ENCODE measurements at regions not wholly inside any gene's neighbourhood (a gene's known extent, or its start where the extent isn't known, plus 50 kb on each side); places are given as distances from the start of the nearest gene placed in this dataset.
"Not testable (repeated sequence)": the region's sequence is repeated elsewhere in the genome, so short reads cannot be mapped to it uniquely, and the experiment has no call there.

- POLR2A ChIA-PET = no interaction called here
- DNase-seq (ENCODE audit: extremely low spot score) = no peak
- CTCF ChIA-PET = interaction anchor here (1.3 kb wide), 1 partner anchor 8 kb away, joined by 4 read pairs; no protein-coding TSS in a partner anchor
- TF ChIP-seq CTCF (IDR thresholded peaks at IDR 0.05; ENCODE audit: control extremely low read depth, extremely low read depth, low read depth, missing control alignments) = no peak
Observed at GRCh38 chr3:26236531-26236930, 386.0 kb upstream of the LRRC3B start.

GRCh38 chr3:26237036-26237682, 385.4 kb upstream of the LRRC3B start:
- ChIA-PET CTCF (interaction anchor here (1.0 to 1.3 kb wide), 2 partner anchors 8 to 27 kb away, joined by 3 to 4 read pairs; no protein-coding TSS in a partner anchor), POLR2A (no interaction called here)

GRCh38 chr3:26244586-26244985, 378.0 kb upstream of the LRRC3B start:
- POLR2A ChIA-PET; DNase-seq (ENCODE audit: extremely low spot score); CTCF ChIA-PET: not testable (repeated sequence)

More at GRCh38 chr3:26237036-26237682, 385.4 kb upstream of the LRRC3B start:
- TF ChIP-seq CTCF (IDR thresholded peaks at IDR 0.05; ENCODE audit: control extremely low read depth, extremely low read depth, low read depth, missing control alignments) = no peak
- DNase-seq (ENCODE audit: extremely low spot score) = no peak

GRCh38 chr3:26245236-26245635, 377.3 kb upstream of the LRRC3B start:
- POLR2A ChIA-PET = no interaction called here
- CTCF ChIA-PET = no interaction called here
- no peak for DNase-seq (ENCODE audit: extremely low spot score)
- TF ChIP-seq CTCF (IDR thresholded peaks at IDR 0.05; ENCODE audit: control extremely low read depth, extremely low read depth, low read depth, missing control alignments) = no peak

- CTCF ChIA-PET = interaction anchor here (2.6 kb wide), 1 partner anchor 10 kb away, joined by 11 read pairs; no protein-coding TSS in a partner anchor
- no peak for DNase-seq (ENCODE audit: extremely low spot score)
- POLR2A ChIA-PET = no interaction called here
- no peak for TF ChIP-seq CTCF (IDR thresholded peaks at IDR 0.05; ENCODE audit: control extremely low read depth, extremely low read depth, low read depth, missing control alignments)
Observed at GRCh38 chr3:26246901-26247300, 375.7 kb upstream of the LRRC3B start.

- CTCF ChIA-PET = interaction anchor here (0.8 to 2.6 kb wide), 4 partner anchors 9 to 18 kb away, joined by 3 to 11 read pairs (median 5); no protein-coding TSS in a partner anchor
- DNase-seq (ENCODE audit: extremely low spot score) = no peak
- no peak for TF ChIP-seq CTCF (IDR thresholded peaks at IDR 0.05; ENCODE audit: control extremely low read depth, extremely low read depth, low read depth, missing control alignments)
- POLR2A ChIA-PET = no interaction called here
Observed at GRCh38 chr3:26247712-26248111, 374.9 kb upstream of the LRRC3B start.

GRCh38 chr3:26252001-26252400, 370.6 kb upstream of the LRRC3B start:
- no peak for DNase-seq (ENCODE audit: extremely low spot score)
- TF ChIP-seq CTCF (IDR thresholded peaks at IDR 0.05; ENCODE audit: control extremely low read depth, extremely low read depth, low read depth, missing control alignments) = no peak
- CTCF ChIA-PET = interaction anchor here (1.1 kb wide), 1 partner anchor 8 kb away, joined by 3 read pairs; no protein-coding TSS in a partner anchor
- POLR2A ChIA-PET = no interaction called here
